ENCODE measurements at regions not wholly inside any gene's neighbourhood (a gene's known extent, or its start where the extent isn't known, plus 50 kb on each side); places are given as distances from the start of the nearest gene placed in this dataset.

DNA sequence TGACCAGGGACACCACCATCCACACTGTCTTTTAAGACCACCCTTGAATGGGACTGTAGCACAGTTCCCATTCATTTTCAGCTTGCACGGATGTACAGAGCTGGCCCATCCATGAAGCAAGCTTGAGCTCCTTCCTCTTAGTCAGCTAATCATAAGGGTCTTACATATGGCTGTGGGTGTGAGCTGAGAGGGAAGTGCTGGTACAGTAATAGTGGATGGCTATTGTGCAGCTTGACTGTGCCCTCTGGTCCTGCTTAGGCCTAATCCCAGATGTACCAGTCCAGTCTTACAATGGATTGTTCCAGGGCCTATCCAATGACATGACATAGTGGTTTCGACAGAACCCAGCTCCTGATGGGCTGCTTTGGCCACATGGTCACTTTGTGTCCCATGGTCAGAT, 96.9 kb upstream of the ZNF438 start:
- Histone ChIP-seq H3K27ac (replicated peaks; ENCODE audit: low read length) (no peak overlapping the region), H2BK120ac (ENCODE audit: low read depth, low read length) (no peak overlapping the region), H4K8ac (ENCODE audit: low read depth, low read length) (no peak overlapping the region), H3K79me1 (ENCODE audit: low read depth, low read length) (no peaks in the 10 kb centered on the region), H3K4me1 (ENCODE audit: control insufficient read depth in 2 of 2, insufficient read depth in 1 of 2, low read depth in 1 of 2, low read length in 2 of 2) (peaks cover 10 to 20% of the 10 kb centered on the region in 2 donors), H3K4ac (ENCODE audit: low read length) (no peak overlapping the region), H4K91ac (ENCODE audit: low read depth, low read length, poor library complexity) (no peak overlapping the region), H2BK12ac (ENCODE audit: low read length) (no peak overlapping the region), H2AK5ac (ENCODE audit: low read depth, low read length) (no peak overlapping the region), H3K27me3 (ENCODE audit: control insufficient read depth in 3 of 3, insufficient read depth in 3 of 3, low read depth in 1 of 3, low read length in 3 of 3) (no peaks in the 10 kb centered on the region), H3K9me3 (replicated peaks in 1 of 2; ENCODE audit: control insufficient read depth in 2 of 2, insufficient read depth in 1 of 2, low read depth in 1 of 2, low read length in 2 of 2) (no peaks in the 10 kb centered on the region), H3K4me3 (ENCODE audit: low read length in 2 of 2) (no peak overlapping the region), H2BK15ac (ENCODE audit: low read length) (no peak overlapping the region), H3K23ac (ENCODE audit: low read depth, low read length, poor library complexity) (no peak overlapping the region), H2BK5ac (ENCODE audit: low read length) (no peak overlapping the region), H2AFZ (ENCODE audit: low read length) (no peak overlapping the region), H3K14ac (ENCODE audit: low read length) (no peak overlapping the region), H3K9ac (ENCODE audit: low read depth, low read length, poor library complexity) (no peak overlapping the region), H3K36me3 (replicated peaks in 1 of 2; ENCODE audit: control insufficient read depth in 2 of 2, insufficient read depth in 2 of 2, low read length in 2 of 2) (no peaks in the 10 kb centered on the region), H3K4me2 (ENCODE audit: insufficient read depth, low read length, poor library complexity, severe bottlenecking) (no peak overlapping the region), H3K18ac (ENCODE audit: low read length) (no peak overlapping the region)
- WGBS, 2 donors (ENCODE audit: extremely low coverage in 2 of 2, insufficient read length in 2 of 2, insufficient replicate concordance in 1 of 2): no CpG with 5 or more reads among the region's 2 CpGs
- DNase-seq (ENCODE audit: low spot score): no peak

DNA sequence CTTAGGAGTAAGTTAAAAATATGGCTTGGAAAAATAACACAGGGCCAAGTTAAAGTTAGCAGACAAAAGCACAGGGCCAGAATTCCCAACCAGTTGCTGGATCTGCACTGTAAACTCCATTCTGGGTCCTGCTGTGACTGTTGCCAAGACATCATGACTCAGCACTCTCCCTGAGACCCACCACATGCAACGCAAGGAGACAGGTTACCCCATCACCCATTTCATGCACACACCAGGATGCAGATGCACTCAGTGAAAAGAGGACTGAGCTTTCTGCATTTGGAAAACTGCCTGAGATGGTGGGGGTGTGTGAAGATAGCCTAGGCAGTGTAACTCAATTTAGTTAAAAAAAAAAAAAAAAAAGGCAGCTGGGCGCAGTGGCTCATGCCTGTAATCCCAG, 97.6 kb upstream of the ZNF438 start:
- H3K14ac ChIP-seq (ENCODE audit: low read length): no peak overlapping the region
- H3K4me3 ChIP-seq (ENCODE audit: low read length in 2 of 2): no peak overlapping the region
- no peaks in the 10 kb centered on the region for H3K27me3 ChIP-seq (ENCODE audit: control insufficient read depth in 3 of 3, insufficient read depth in 3 of 3, low read depth in 1 of 3, low read length in 3 of 3)
- peaks cover 10 to 13% of the 10 kb centered on the region in 2 donors for H3K4me1 ChIP-seq (ENCODE audit: control insufficient read depth in 2 of 2, insufficient read depth in 1 of 2, low read depth in 1 of 2, low read length in 2 of 2)
- no peak overlapping the region for H3K27ac ChIP-seq (replicated peaks; ENCODE audit: low read length)
- H2BK15ac ChIP-seq (ENCODE audit: low read length): no peak overlapping the region
- no peak overlapping the region for H3K9ac ChIP-seq (ENCODE audit: low read depth, low read length, poor library complexity)
- no peak overlapping the region for H4K8ac ChIP-seq (ENCODE audit: low read depth, low read length)
- no peak overlapping the region for H3K23ac ChIP-seq (ENCODE audit: low read depth, low read length, poor library complexity)
- no peak overlapping the region for H4K91ac ChIP-seq (ENCODE audit: low read depth, low read length, poor library complexity)
- no peak overlapping the region for H2BK12ac ChIP-seq (ENCODE audit: low read length)
- H3K36me3 ChIP-seq (replicated peaks in 1 of 2; ENCODE audit: control insufficient read depth in 2 of 2, insufficient read depth in 2 of 2, low read length in 2 of 2): no peaks in the 10 kb centered on the region
- no peak overlapping the region for H3K18ac ChIP-seq (ENCODE audit: low read length)
- H3K4me2 ChIP-seq (ENCODE audit: insufficient read depth, low read length, poor library complexity, severe bottlenecking): no peak overlapping the region
- no peak overlapping the region for H3K4ac ChIP-seq (ENCODE audit: low read length)
- no peak overlapping the region for H2BK120ac ChIP-seq (ENCODE audit: low read depth, low read length)
- no peak overlapping the region for H2AK5ac ChIP-seq (ENCODE audit: low read depth, low read length)
- no peak for DNase-seq (ENCODE audit: low spot score)
- H3K9me3 ChIP-seq (replicated peaks in 1 of 2; ENCODE audit: control insufficient read depth in 2 of 2, insufficient read depth in 1 of 2, low read depth in 1 of 2, low read length in 2 of 2): no peaks in the 10 kb centered on the region
- H2BK5ac ChIP-seq (ENCODE audit: low read length): no peak overlapping the region
- no peak overlapping the region for H2AFZ ChIP-seq (ENCODE audit: low read length)
- WGBS, 2 donors (ENCODE audit: extremely low coverage in 2 of 2, insufficient read length in 2 of 2, insufficient replicate concordance in 1 of 2): no CpG with 5 or more reads among the region's 2 CpGs
- no peaks in the 10 kb centered on the region for H3K79me1 ChIP-seq (ENCODE audit: low read depth, low read length)

DNA sequence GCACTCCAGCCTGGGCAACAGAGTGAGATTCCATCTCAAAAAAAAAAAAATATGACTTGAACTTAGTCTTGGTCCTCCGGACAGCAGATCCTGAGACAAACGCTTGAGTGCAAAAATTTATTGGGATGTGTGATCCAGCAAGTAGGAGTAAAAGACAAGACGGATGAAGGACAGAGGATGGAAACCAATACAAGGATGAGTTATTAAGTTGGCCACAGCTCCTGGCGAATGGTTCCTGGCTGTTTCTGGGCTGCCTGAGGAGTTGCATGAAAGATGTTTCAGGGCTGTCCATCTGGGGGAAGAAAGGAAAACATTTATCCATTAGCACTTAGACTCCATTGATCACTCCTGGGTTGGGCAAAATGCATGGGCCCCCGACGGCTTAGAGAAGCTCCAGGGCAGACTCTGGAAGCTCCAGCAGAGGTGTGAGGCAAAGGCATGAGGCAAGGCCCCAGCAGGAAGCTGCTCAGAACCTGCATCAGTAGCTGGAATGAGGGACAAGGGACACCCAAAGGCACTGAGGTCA, 98.3 kb upstream of the ZNF438 start:
- no peak overlapping the region for H3K9ac ChIP-seq (ENCODE audit: low read depth, low read length, poor library complexity)
- peak overlapping the region; percentile 35 for H2BK15ac ChIP-seq (ENCODE audit: low read length)
- H3K14ac ChIP-seq (ENCODE audit: low read length): no peak overlapping the region
- H3K4me1 ChIP-seq (ENCODE audit: control insufficient read depth in 2 of 2, insufficient read depth in 1 of 2, low read depth in 1 of 2, low read length in 2 of 2): peaks cover 13% of the 10 kb centered on the region in 2 donors
- no CpG with 5 or more reads among the region's 6 CpGs for WGBS, 2 donors (ENCODE audit: extremely low coverage in 2 of 2, insufficient read length in 2 of 2, insufficient replicate concordance in 1 of 2)
- H2AK5ac ChIP-seq (ENCODE audit: low read depth, low read length): peak overlapping the region; percentile 9
- no peaks in the 10 kb centered on the region for H3K79me1 ChIP-seq (ENCODE audit: low read depth, low read length)
- no peak overlapping the region for H3K4me3 ChIP-seq (ENCODE audit: low read length in 2 of 2)
- H2AFZ ChIP-seq (ENCODE audit: low read length): no peak overlapping the region
- no peak overlapping the region for H3K23ac ChIP-seq (ENCODE audit: low read depth, low read length, poor library complexity)
- H3K18ac ChIP-seq (ENCODE audit: low read length): no peak overlapping the region
- H4K8ac ChIP-seq (ENCODE audit: low read depth, low read length): no peak overlapping the region
- H4K91ac ChIP-seq (ENCODE audit: low read depth, low read length, poor library complexity): no peak overlapping the region
- H3K9me3 ChIP-seq (replicated peaks in 1 of 2; ENCODE audit: control insufficient read depth in 2 of 2, insufficient read depth in 1 of 2, low read depth in 1 of 2, low read length in 2 of 2): no peaks in the 10 kb centered on the region
- H2BK120ac ChIP-seq (ENCODE audit: low read depth, low read length): no peak overlapping the region
- no peak overlapping the region for H3K27ac ChIP-seq (replicated peaks; ENCODE audit: low read length)
- H2BK12ac ChIP-seq (ENCODE audit: low read length): no peak overlapping the region
- H3K4me2 ChIP-seq (ENCODE audit: insufficient read depth, low read length, poor library complexity, severe bottlenecking): no peak overlapping the region
- H2BK5ac ChIP-seq (ENCODE audit: low read length): no peak overlapping the region
- DNase-seq (ENCODE audit: low spot score): no peak
- H3K27me3 ChIP-seq (ENCODE audit: control insufficient read depth in 3 of 3, insufficient read depth in 3 of 3, low read depth in 1 of 3, low read length in 3 of 3): no peaks in the 10 kb centered on the region
- no peaks in the 10 kb centered on the region for H3K36me3 ChIP-seq (replicated peaks in 1 of 2; ENCODE audit: control insufficient read depth in 2 of 2, insufficient read depth in 2 of 2, low read length in 2 of 2)
- no peak overlapping the region for H3K4ac ChIP-seq (ENCODE audit: low read length)

DNA sequence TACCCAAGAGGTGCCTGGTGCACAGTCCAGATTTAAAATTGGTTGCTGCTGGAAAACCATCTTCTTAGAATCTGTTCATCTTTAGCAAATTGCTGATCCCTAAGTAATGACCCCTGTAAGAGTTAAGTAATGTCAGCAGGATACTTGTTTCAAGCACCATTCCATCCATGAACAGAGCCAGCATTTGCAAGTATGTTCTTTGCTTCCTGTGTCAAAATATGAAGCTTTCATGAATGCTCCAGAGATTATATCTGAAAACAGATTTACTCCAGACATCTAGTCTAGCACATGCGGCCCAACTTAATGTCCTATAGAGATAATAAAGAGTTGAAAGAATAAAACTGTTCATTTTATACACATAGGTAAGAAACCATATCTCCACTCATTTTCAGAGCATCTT, 98.7 kb upstream of the ZNF438 start:
- H3K9ac ChIP-seq (ENCODE audit: low read depth, low read length, poor library complexity): no peak overlapping the region
- peak overlapping the region; percentile 35 for H2BK15ac ChIP-seq (ENCODE audit: low read length)
- no peak overlapping the region for H3K27ac ChIP-seq (replicated peaks; ENCODE audit: low read length)
- H3K14ac ChIP-seq (ENCODE audit: low read length): no peak overlapping the region
- H2BK5ac ChIP-seq (ENCODE audit: low read length): no peak overlapping the region
- H3K4me1 ChIP-seq (ENCODE audit: control insufficient read depth in 2 of 2, insufficient read depth in 1 of 2, low read depth in 1 of 2, low read length in 2 of 2): peaks cover 17 to 18% of the 10 kb centered on the region in 2 donors
- no peaks in the 10 kb centered on the region for H3K27me3 ChIP-seq (ENCODE audit: control insufficient read depth in 3 of 3, insufficient read depth in 3 of 3, low read depth in 1 of 3, low read length in 3 of 3)
- H4K91ac ChIP-seq (ENCODE audit: low read depth, low read length, poor library complexity): no peak overlapping the region
- H3K4me3 ChIP-seq (ENCODE audit: low read length in 2 of 2): no peak overlapping the region
- H3K36me3 ChIP-seq (replicated peaks in 1 of 2; ENCODE audit: control insufficient read depth in 2 of 2, insufficient read depth in 2 of 2, low read length in 2 of 2): no peaks in the 10 kb centered on the region
- DNase-seq (ENCODE audit: low spot score): no peak
- H2BK12ac ChIP-seq (ENCODE audit: low read length): no peak overlapping the region
- H2AK5ac ChIP-seq (ENCODE audit: low read depth, low read length): no peak overlapping the region
- no peak overlapping the region for H2BK120ac ChIP-seq (ENCODE audit: low read depth, low read length)
- H3K18ac ChIP-seq (ENCODE audit: low read length): no peak overlapping the region
- no peak overlapping the region for H3K4me2 ChIP-seq (ENCODE audit: insufficient read depth, low read length, poor library complexity, severe bottlenecking)
- no peak overlapping the region for H3K23ac ChIP-seq (ENCODE audit: low read depth, low read length, poor library complexity)
- H4K8ac ChIP-seq (ENCODE audit: low read depth, low read length): no peak overlapping the region
- no peaks in the 10 kb centered on the region for H3K79me1 ChIP-seq (ENCODE audit: low read depth, low read length)
- H2AFZ ChIP-seq (ENCODE audit: low read length): no peak overlapping the region
- WGBS, 2 donors (ENCODE audit: extremely low coverage in 2 of 2, insufficient read length in 2 of 2, insufficient replicate concordance in 1 of 2): no CpG with 5 or more reads among the region's 1 CpG
- H3K9me3 ChIP-seq (replicated peaks in 1 of 2; ENCODE audit: control insufficient read depth in 2 of 2, insufficient read depth in 1 of 2, low read depth in 1 of 2, low read length in 2 of 2): no peaks in the 10 kb centered on the region
- H3K4ac ChIP-seq (ENCODE audit: low read length): no peak overlapping the region
